ENCODE measurements at regions not wholly inside any gene's neighbourhood (a gene's known extent, or its start where the extent isn't known, plus 50 kb on each side); places are given as distances from the start of the nearest gene placed in this dataset.

GRCh38 chr1:229879746-229880145, 187.3 kb upstream of the GALNT2 start:
- no peak for TF ChIP-seq SUZ12 (IDR thresholded peaks at IDR 0.05; ENCODE audit: extremely low read depth, insufficient read depth, insufficient read length)
- no peak for TF ChIP-seq ZNF274 (IDR thresholded peaks at IDR 0.05; ENCODE audit: low read depth, low read length)
- no peak for TF ChIP-seq YY1 (IDR thresholded peaks at IDR 0.05; ENCODE audit: insufficient read depth, insufficient read length)
- H3K27me3 ChIP-seq (ENCODE audit: insufficient read depth, insufficient read length), result peaks cover 4% of the 10 kb centered on the region
- H3K36me3 ChIP-seq (ENCODE audit: insufficient read depth, insufficient read length, low read length), result no peaks in the 10 kb centered on the region
- no peak for DNase-seq (ENCODE audit: low read depth, low spot score)
- H3K4me3 ChIP-seq (ENCODE audit: insufficient read length, low read depth), result no peak overlapping the region
- H3K9ac ChIP-seq (ENCODE audit: insufficient read length, low read depth), result no peak overlapping the region
- H3K9me3 ChIP-seq (ENCODE audit: insufficient read depth, low read length), result no peaks in the 10 kb centered on the region
- H3K4me1 ChIP-seq (ENCODE audit: insufficient read depth, insufficient read length), result no peaks in the 10 kb centered on the region

- H3K4me3 ChIP-seq (ENCODE audit: insufficient read length, low read depth), result no peak overlapping the region
- H3K4me1 ChIP-seq (ENCODE audit: insufficient read depth, insufficient read length), result no peaks in the 10 kb centered on the region
- TF ChIP-seq ZNF274 (IDR thresholded peaks at IDR 0.05; ENCODE audit: low read depth, low read length) (no peak), YY1 (IDR thresholded peaks at IDR 0.05; ENCODE audit: insufficient read depth, insufficient read length) (no peak), SUZ12 (IDR thresholded peaks at IDR 0.05; ENCODE audit: extremely low read depth, insufficient read depth, insufficient read length) (no peak)
- H3K36me3 ChIP-seq (ENCODE audit: insufficient read depth, insufficient read length, low read length), result no peaks in the 10 kb centered on the region
- H3K27me3 ChIP-seq (ENCODE audit: insufficient read depth, insufficient read length), result peaks cover 4% of the 10 kb centered on the region
- no peaks in the 10 kb centered on the region for H3K9me3 ChIP-seq (ENCODE audit: insufficient read depth, low read length)
- H3K9ac ChIP-seq (ENCODE audit: insufficient read length, low read depth), result no peak overlapping the region
- no peak for DNase-seq (ENCODE audit: low read depth, low spot score)
These were observed 186.5 kb upstream of the GALNT2 start for GRCh38 chr1:229880271-229881170.

DNA sequence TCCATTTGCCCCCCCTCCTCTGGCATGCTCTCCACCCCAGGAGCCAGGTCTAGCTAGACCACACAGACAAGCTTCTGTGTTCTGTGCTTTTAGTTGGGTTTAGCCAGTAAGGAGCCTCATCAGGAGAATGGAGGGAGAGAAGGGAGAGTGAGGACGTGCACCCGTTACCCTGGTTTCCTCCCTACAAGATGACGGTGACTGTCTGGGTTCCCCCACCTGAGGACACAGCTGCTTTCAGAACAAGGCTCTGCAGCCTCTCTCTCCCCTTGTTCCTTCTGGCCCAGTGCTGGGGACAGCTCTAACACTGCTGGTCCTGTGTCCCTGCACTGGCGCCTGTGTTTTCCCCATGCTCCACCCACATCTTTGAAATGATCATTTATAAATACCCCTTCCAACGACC, 184.4 kb upstream of the GALNT2 start:
- H3K9ac ChIP-seq (ENCODE audit: insufficient read length, low read depth), result no peak overlapping the region
- peaks cover 4% of the 10 kb centered on the region for H3K27me3 ChIP-seq (ENCODE audit: insufficient read depth, insufficient read length)
- no peaks in the 10 kb centered on the region for H3K4me1 ChIP-seq (ENCODE audit: insufficient read depth, insufficient read length)
- no peaks in the 10 kb centered on the region for H3K36me3 ChIP-seq (ENCODE audit: insufficient read depth, insufficient read length, low read length)
- H3K4me3 ChIP-seq (ENCODE audit: insufficient read length, low read depth), result no peak overlapping the region
- no peaks in the 10 kb centered on the region; the same call in 1 of the 2 replicates for H3K9me3 ChIP-seq (ENCODE audit: insufficient read depth, low read length)
- no peak for DNase-seq (ENCODE audit: low read depth, low spot score)
- TF ChIP-seq ZNF274 (IDR thresholded peaks at IDR 0.05; ENCODE audit: low read depth, low read length) (no peak), YY1 (IDR thresholded peaks at IDR 0.05; ENCODE audit: insufficient read depth, insufficient read length) (no peak), SUZ12 (IDR thresholded peaks at IDR 0.05; ENCODE audit: extremely low read depth, insufficient read depth, insufficient read length) (no peak)

GRCh38 chr1:229883504-229884200, 183.4 kb upstream of the GALNT2 start:
- H3K27me3 ChIP-seq (ENCODE audit: insufficient read depth, insufficient read length), result peaks cover 4% of the 10 kb centered on the region
- no peaks in the 10 kb centered on the region for H3K36me3 ChIP-seq (ENCODE audit: insufficient read depth, insufficient read length, low read length)
- no peaks in the 10 kb centered on the region for H3K4me1 ChIP-seq (ENCODE audit: insufficient read depth, insufficient read length)
- TF ChIP-seq YY1 (IDR thresholded peaks at IDR 0.05; ENCODE audit: insufficient read depth, insufficient read length), result no peak
- no peak for TF ChIP-seq SUZ12 (IDR thresholded peaks at IDR 0.05; ENCODE audit: extremely low read depth, insufficient read depth, insufficient read length)
- TF ChIP-seq ZNF274 (IDR thresholded peaks at IDR 0.05; ENCODE audit: low read depth, low read length), result no peak
- peaks cover 5% of the 10 kb centered on the region; the same call in 1 of the 2 replicates for H3K9me3 ChIP-seq (ENCODE audit: insufficient read depth, low read length)
- H3K4me3 ChIP-seq (ENCODE audit: insufficient read length, low read depth), result no peak overlapping the region
- H3K9ac ChIP-seq (ENCODE audit: insufficient read length, low read depth), result no peak overlapping the region
- no peak for DNase-seq (ENCODE audit: low read depth, low spot score)

- TF ChIP-seq ZNF274 (IDR thresholded peaks at IDR 0.05; ENCODE audit: low read depth, low read length) (no peak), YY1 (IDR thresholded peaks at IDR 0.05; ENCODE audit: insufficient read depth, insufficient read length) (no peak)
- no peaks in the 10 kb centered on the region for H3K27me3 ChIP-seq (ENCODE audit: insufficient read depth, insufficient read length)
- no peak overlapping the region for H3K9ac ChIP-seq (ENCODE audit: insufficient read length, low read depth)
- H3K36me3 ChIP-seq (ENCODE audit: insufficient read depth, insufficient read length, low read length), result no peaks in the 10 kb centered on the region
- DNase-seq (ENCODE audit: low read depth, low spot score), result no peak
- H3K9me3 ChIP-seq (ENCODE audit: insufficient read depth, low read length), result peaks cover 5% of the 10 kb centered on the region; the same call in 1 of the 2 replicates
- H3K4me3 ChIP-seq (ENCODE audit: insufficient read length, low read depth), result no peak overlapping the region
- H3K4me1 ChIP-seq (ENCODE audit: insufficient read depth, insufficient read length), result no peaks in the 10 kb centered on the region
These were observed 182.3 kb upstream of the GALNT2 start for GRCh38 chr1:229884765-229885164.

DNA sequence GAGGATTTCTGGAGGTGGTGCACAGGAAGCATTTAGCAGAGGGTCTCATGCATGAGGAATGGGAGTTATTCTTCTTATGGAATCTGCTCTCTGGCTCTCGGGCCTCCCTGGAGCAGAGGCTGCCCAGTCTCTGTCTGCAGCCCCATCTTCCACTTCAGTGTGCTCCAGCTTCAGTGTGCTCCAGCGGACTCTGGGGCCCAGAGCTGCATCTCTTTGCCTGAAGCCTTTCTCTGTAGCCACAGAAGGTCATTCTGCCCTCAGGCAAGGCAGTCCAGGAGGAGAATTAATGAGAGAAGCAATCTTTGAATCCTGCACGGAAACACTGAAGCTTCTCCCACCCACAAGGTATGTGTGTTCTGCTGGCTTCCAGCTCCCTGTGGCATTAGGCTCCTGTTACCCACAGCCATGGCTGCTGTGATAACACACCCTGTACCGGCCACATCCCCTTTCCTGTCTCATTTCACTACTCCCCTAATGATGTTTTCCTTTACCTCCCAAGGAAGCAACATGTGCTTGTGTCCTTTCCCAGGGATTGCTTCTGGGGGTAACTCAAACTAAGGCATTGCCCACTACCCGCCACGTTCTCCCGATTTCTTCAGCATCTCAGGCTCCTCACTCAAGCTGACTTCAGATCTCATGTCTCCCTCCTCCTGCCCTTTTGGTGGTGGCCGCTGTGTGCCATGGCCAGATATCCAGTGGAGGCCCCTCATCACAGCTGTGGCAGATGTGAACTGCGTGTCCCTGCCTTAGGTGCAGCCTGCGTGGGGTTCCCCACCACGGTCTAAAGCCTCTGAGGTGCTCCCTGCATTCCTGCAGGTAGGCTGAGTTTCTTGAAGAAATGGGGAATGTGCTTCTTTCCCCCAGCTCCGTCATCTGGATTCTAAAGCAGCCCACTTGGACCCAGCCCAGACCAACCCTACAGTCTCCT, 181.2 kb upstream of the GALNT2 start:
- H3K9me3 ChIP-seq (ENCODE audit: insufficient read depth, low read length), result peaks cover 5% of the 10 kb centered on the region; the same call in 1 of the 2 replicates
- TF ChIP-seq YY1 (IDR thresholded peaks at IDR 0.05; ENCODE audit: insufficient read depth, insufficient read length), result no peak
- TF ChIP-seq ZNF274 (IDR thresholded peaks at IDR 0.05; ENCODE audit: low read depth, low read length), result no peak
- TF ChIP-seq SUZ12 (IDR thresholded peaks at IDR 0.05; ENCODE audit: extremely low read depth, insufficient read depth, insufficient read length), result no peak
- DNase-seq (ENCODE audit: low read depth, low spot score), result no peak
- H3K27me3 ChIP-seq (ENCODE audit: insufficient read depth, insufficient read length), result no peaks in the 10 kb centered on the region
- H3K9ac ChIP-seq (ENCODE audit: insufficient read length, low read depth), result no peak overlapping the region
- H3K4me3 ChIP-seq (ENCODE audit: insufficient read length, low read depth), result no peak overlapping the region
- no peaks in the 10 kb centered on the region for H3K4me1 ChIP-seq (ENCODE audit: insufficient read depth, insufficient read length)
- no peaks in the 10 kb centered on the region for H3K36me3 ChIP-seq (ENCODE audit: insufficient read depth, insufficient read length, low read length)

All from NT2/D1 (cell line).